Upper lobe of left lung (tissue), 4 donors: ENCODE measurements at regions not wholly inside any gene's neighbourhood (a gene's known extent, or its start where the extent isn't known, plus 50 kb on each side); places are given as distances from the start of the nearest gene placed in this dataset.

Source experiments
- POLR2A ChIP-seq, 4 donors: fragments of 450-650 bp; IDR thresholded peaks; one replicate each; pipeline ENCODE4 v1.5.1; 2016 to 2017; ENCODE audit warnings: antibody characterized with exemption in 4 of 4, mild to moderate bottlenecking in 2 of 4
- POLR2AphosphoS5 ChIP-seq, 2 donors: sonication (generic); formaldehyde crosslinking; IDR thresholded peaks; one replicate each; pipeline ENCODE4 v1.5.1; 2017; ENCODE audit warnings: antibody characterized with exemption in 2 of 2
- TF ChIP-seq, protein P1 (sequence below), 6 experiments: fragments of 450-650 bp in 4 of 6; fragments of 200-600 bp in 2 of 6; sonication (generic) in 2 of 6; IDR thresholded peaks; one replicate each; pipeline ENCODE4 v1.5.1; 2016 to 2019; ENCODE audit warnings: antibody characterized with exemption in 6 of 6

DNA sequence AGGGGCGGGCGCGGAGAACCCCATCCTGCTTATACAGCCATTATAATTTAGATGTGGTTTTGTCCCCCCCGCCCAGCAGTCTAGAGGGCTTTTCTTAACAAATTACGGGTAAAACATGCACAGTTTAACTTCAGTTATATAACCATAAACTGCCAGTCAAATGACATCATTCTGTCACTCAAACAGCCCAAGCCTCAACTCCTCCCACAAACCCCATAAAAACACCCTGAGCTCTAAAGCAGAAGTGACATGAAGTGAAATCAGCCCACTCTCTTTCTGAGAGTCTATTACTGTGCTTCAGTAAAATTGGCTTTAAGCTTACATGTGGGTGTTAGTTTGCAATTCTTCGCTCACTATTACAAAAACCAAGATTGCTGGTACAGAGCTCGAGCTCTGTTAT lies 705.1 kb upstream of the GCFC2 start:
- TF ChIP-seq POLR2A (IDR thresholded peaks at IDR 0.05): no peak
- TF ChIP-seq, protein P1, sequence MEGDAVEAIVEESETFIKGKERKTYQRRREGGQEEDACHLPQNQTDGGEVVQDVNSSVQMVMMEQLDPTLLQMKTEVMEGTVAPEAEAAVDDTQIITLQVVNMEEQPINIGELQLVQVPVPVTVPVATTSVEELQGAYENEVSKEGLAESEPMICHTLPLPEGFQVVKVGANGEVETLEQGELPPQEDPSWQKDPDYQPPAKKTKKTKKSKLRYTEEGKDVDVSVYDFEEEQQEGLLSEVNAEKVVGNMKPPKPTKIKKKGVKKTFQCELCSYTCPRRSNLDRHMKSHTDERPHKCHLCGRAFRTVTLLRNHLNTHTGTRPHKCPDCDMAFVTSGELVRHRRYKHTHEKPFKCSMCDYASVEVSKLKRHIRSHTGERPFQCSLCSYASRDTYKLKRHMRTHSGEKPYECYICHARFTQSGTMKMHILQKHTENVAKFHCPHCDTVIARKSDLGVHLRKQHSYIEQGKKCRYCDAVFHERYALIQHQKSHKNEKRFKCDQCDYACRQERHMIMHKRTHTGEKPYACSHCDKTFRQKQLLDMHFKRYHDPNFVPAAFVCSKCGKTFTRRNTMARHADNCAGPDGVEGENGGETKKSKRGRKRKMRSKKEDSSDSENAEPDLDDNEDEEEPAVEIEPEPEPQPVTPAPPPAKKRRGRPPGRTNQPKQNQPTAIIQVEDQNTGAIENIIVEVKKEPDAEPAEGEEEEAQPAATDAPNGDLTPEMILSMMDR (IDR thresholded peaks at IDR 0.05): no peak
- no peak for TF ChIP-seq POLR2AphosphoS5 (IDR thresholded peaks at IDR 0.05)
